B cell (primary cell): ENCODE measurements at regions not wholly inside any gene's neighbourhood (a gene's known extent, or its start where the extent isn't known, plus 50 kb on each side); places are given as distances from the start of the nearest gene placed in this dataset.

Experiments
- ATAC-seq: fragments of 200-7000 bp; cut with Tn5 transposase; one replicate; pipeline ENCODE4 v1.10.0; 2021; ENCODE audit warnings: low read depth, mild to moderate bottlenecking, moderate number of reproducible peaks, moderate library complexity
- CTCF ChIA-PET: fragments of 350-600 bp; sonication (Branson Sonifier 250); formaldehyde crosslinking; loops from one replicate; lab custom pipeline; 2021; ENCODE audit warnings: antibody characterized with exemption, inconsistent platforms; lab: Charles Lee
- POLR2A ChIA-PET: fragments of 350-600 bp; sonication (Branson Sonifier 250); formaldehyde crosslinking; loops from one replicate; lab custom pipeline; 2021; ENCODE audit warnings: antibody characterized with exemption; lab: Charles Lee
- DNase-seq: peaks from one replicate; pipeline ENCODE4 v3.0.0; 2013
- H2AFZ ChIP-seq: 2 replicates; pipeline ENCODE4 v1.6.1; 2012; ENCODE audit warnings: mild to moderate bottlenecking, low read depth, low read length; ENCODE audit not compliant: insufficient read depth, poor library complexity, severe bottlenecking
- H3K27ac ChIP-seq, 2 donors: 1 replicate in 1 of 2; 2 replicates in 1 of 2; pipeline ENCODE4 v1.5.1; 2012 to 2013; ENCODE audit warnings: low read length in 2 of 2, mild to moderate bottlenecking in 2 of 2, moderate library complexity in 1 of 2
- H3K27me3 ChIP-seq, 4 experiments: fragments of 200-600 bp in 1 of 4; sonication (generic) in 1 of 4; replicated peaks in 1 of 4; 1 replicate in 2 of 4; 2 replicates in 2 of 4; pipeline versions ENCODE4 v1.6.1 to v1.7.0; 2013 to 2016; ENCODE audit warnings: low read length in 3 of 4, mild to moderate bottlenecking in 2 of 4, mixed read lengths in 1 of 4, moderate library complexity in 1 of 4; ENCODE audit not compliant: insufficient read depth in 4 of 4, control insufficient read depth in 3 of 4; ENCODE audit errors: control extremely low read depth in 1 of 4
- H3K36me3 ChIP-seq, 2 experiments: replicated peaks in 1 of 2; 1 replicate in 1 of 2; 2 replicates in 1 of 2; pipeline versions ENCODE4 v1.6.1 to v1.7.1; 2013; ENCODE audit warnings: low read length in 1 of 2; ENCODE audit not compliant: insufficient read depth in 2 of 2, control insufficient read depth in 1 of 2; ENCODE audit errors: control extremely low read depth in 1 of 2, extremely low read depth in 1 of 2
- H3K4me1 ChIP-seq, 2 donors: fragments of 200-600 bp in 1 of 2; sonication (generic) in 1 of 2; 1 replicate in 1 of 2; 2 replicates in 1 of 2; pipeline versions ENCODE4 v1.5.1 to v1.6.1; 2013 to 2017; ENCODE audit warnings: low read length in 2 of 2; ENCODE audit not compliant: control insufficient read depth in 2 of 2, insufficient read depth in 2 of 2
- H3K4me2 ChIP-seq: replicated peaks from 2 replicates; pipeline ENCODE3; 2012; ENCODE audit warnings: mild to moderate bottlenecking, low read depth, low read length; ENCODE audit not compliant: poor library complexity, severe bottlenecking
- H3K4me3 ChIP-seq, 5 experiments: fragments of 200-600 bp in 1 of 5; sonication (generic) in 1 of 5; 1 replicate in 3 of 5; 2 replicates in 2 of 5; pipeline versions ENCODE4 v1.5.1 to v1.7.0; 2011 to 2016; ENCODE audit warnings: low read length in 4 of 5, mild to moderate bottlenecking in 4 of 5, low read depth in 2 of 5, control low read depth in 1 of 5, moderate library complexity in 1 of 5; ENCODE audit not compliant: insufficient read depth in 1 of 5; ENCODE audit errors: control extremely low read depth in 1 of 5, extremely low read depth in 1 of 5
- H3K79me2 ChIP-seq: fragments of 200-600 bp; sonication (generic); one replicate; pipeline ENCODE4 v1.6.0; 2016; ENCODE audit warnings: low read length; ENCODE audit not compliant: control insufficient read depth, insufficient read depth
- H3K9ac ChIP-seq: fragments of 200-600 bp; sonication (generic); 2 replicates; pipeline ENCODE4 v1.6.1; 2017; ENCODE audit warnings: mild to moderate bottlenecking, low read length, moderate library complexity
- H3K9me3 ChIP-seq, 3 donors: one replicate each; pipeline versions ENCODE4 v1.6.1 to v1.7.1; 2013; ENCODE audit warnings: low read length in 2 of 3; ENCODE audit not compliant: control insufficient read depth in 2 of 3, insufficient read depth in 1 of 3; ENCODE audit errors: control extremely low read depth in 1 of 3
- H4K20me1 ChIP-seq: 2 replicates; pipeline ENCODE4 v1.6.0; 2012; ENCODE audit warnings: mild to moderate bottlenecking, low read length; ENCODE audit not compliant: insufficient read depth, control insufficient read depth, poor library complexity, severe bottlenecking
- H3K27ac Mint-ChIP-seq: one replicate; pipeline ENCODE4 v1.8.0; 2021; ENCODE audit warnings: mixed read lengths
- H3K27me3 Mint-ChIP-seq: one replicate; pipeline ENCODE4 v1.8.0; 2021; ENCODE audit warnings: mixed read lengths
- H3K4me1 Mint-ChIP-seq: one replicate; pipeline ENCODE4 v1.8.0; 2021; ENCODE audit warnings: mixed read lengths
- H3K4me3 Mint-ChIP-seq: one replicate; pipeline ENCODE4 v1.8.0; 2021; ENCODE audit warnings: mixed read lengths
- H3K9me3 Mint-ChIP-seq: one replicate; pipeline ENCODE4 v1.8.0; 2022; ENCODE audit warnings: mixed read lengths; ENCODE audit not compliant: insufficient read depth
- EZH2 ChIP-seq: IDR thresholded peaks from 2 replicates; pipeline ENCODE4 v1.6.1; 2012; ENCODE audit warnings: borderline replicate concordance, low read depth, mild to moderate bottlenecking, moderate library complexity, low read length; ENCODE audit not compliant: insufficient read depth, poor library complexity, severe bottlenecking
- WGBS: methylation state at CpG from one replicate; pipeline ENCODE4 v1.1.5; 2013; ENCODE audit warnings: missing lambda C conversion rate; ENCODE audit not compliant: insufficient coverage; 5-methylcytosine and 5-hydroxymethylcytosine counted together
- intact Hi-C: fragments of 100-400 bp; cut with micrococcal nuclease; formaldehyde crosslinking; loops from one replicate; pipeline ENCODE4 v1.10.0; 2022
- TF ChIP-seq, protein P1 (sequence below): fragments of 200-600 bp; IDR thresholded peaks from one replicate; pipeline ENCODE4 v1.8.0; 2022; ENCODE audit warnings: antibody characterized with exemption, mild to moderate bottlenecking

DNA sequence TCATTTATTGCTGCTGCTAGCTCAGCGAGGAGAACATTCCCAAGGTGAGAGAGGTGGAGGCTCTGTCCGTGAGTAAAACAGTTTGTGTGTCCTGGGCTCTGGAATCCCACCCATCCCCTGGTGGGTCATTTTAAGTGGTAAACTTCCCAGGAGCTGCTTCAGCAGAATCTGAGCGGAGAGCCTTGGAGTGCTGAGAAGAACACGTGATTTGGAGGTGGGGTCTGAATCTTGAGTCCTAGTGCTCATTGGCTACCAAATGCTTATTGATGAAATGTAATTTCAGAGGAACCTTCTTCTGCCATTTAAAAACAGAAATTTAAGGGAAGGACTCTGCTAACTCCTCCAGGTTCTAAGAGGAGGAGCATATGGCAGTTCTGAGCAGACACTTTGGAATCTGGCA lies 132.4 kb downstream of the CDH26 start:
- no peak overlapping the region for H3K27ac Mint-ChIP-seq
- Histone ChIP-seq H3K79me2 (no peaks in the 10 kb centered on the region), H3K4me3 (no peak overlapping the region), H3K9ac (no peak overlapping the region), H4K20me1 (no peaks in the 10 kb centered on the region), H3K27ac (no peak overlapping the region), H2AFZ (no peak overlapping the region), H3K4me2 (no peak overlapping the region), H3K4me1 (no peaks in the 10 kb centered on the region), H3K36me3 (no peaks in the 10 kb centered on the region), H3K27me3 (peaks cover 0 to 19% (median 2%) of the 10 kb centered on the region in 4 experiments), H3K9me3 (peaks cover 0 to 2% (median 0%) of the 10 kb centered on the region in 3 donors)
- no peaks in the 10 kb centered on the region for H3K4me1 Mint-ChIP-seq
- peaks cover 25% of the 10 kb centered on the region for H3K27me3 Mint-ChIP-seq
- intact Hi-C loops = no loop called here
- no peak overlapping the region for H3K4me3 Mint-ChIP-seq
- WGBS = 100% methylated on average over 3 of the region's 4 CpGs
- no peak for TF ChIP-seq EZH2
- TF ChIP-seq, protein P1, sequence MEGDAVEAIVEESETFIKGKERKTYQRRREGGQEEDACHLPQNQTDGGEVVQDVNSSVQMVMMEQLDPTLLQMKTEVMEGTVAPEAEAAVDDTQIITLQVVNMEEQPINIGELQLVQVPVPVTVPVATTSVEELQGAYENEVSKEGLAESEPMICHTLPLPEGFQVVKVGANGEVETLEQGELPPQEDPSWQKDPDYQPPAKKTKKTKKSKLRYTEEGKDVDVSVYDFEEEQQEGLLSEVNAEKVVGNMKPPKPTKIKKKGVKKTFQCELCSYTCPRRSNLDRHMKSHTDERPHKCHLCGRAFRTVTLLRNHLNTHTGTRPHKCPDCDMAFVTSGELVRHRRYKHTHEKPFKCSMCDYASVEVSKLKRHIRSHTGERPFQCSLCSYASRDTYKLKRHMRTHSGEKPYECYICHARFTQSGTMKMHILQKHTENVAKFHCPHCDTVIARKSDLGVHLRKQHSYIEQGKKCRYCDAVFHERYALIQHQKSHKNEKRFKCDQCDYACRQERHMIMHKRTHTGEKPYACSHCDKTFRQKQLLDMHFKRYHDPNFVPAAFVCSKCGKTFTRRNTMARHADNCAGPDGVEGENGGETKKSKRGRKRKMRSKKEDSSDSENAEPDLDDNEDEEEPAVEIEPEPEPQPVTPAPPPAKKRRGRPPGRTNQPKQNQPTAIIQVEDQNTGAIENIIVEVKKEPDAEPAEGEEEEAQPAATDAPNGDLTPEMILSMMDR = no peak
- no peaks in the 10 kb centered on the region for H3K9me3 Mint-ChIP-seq
- no peak for DNase-seq
- ATAC-seq = no peak
- CTCF ChIA-PET = no interaction called here
- POLR2A ChIA-PET = no interaction called here

- Histone ChIP-seq H2AFZ (no peak overlapping the region), H3K9me3 (peaks cover 0 to 3% (median 0%) of the 10 kb centered on the region in 3 donors), H3K4me2 (no peak overlapping the region), H3K27ac (no peak overlapping the region), H3K79me2 (no peaks in the 10 kb centered on the region), H3K27me3 (peaks cover 0 to 14% (median 2%) of the 10 kb centered on the region in 4 experiments), H3K36me3 (no peaks in the 10 kb centered on the region), H3K9ac (no peak overlapping the region), H4K20me1 (no peaks in the 10 kb centered on the region), H3K4me1 (no peaks in the 10 kb centered on the region), H3K4me3 (no peak overlapping the region)
- Mint-ChIP-seq H3K9me3 (no peaks in the 10 kb centered on the region), H3K4me1 (no peaks in the 10 kb centered on the region), H3K27me3 (peaks cover 21% of the 10 kb centered on the region), H3K27ac (no peak overlapping the region), H3K4me3 (no peak overlapping the region)
- TF ChIP-seq, protein P1 = no peak
- TF ChIP-seq EZH2 = no peak
- no peak for ATAC-seq
- POLR2A ChIA-PET = no interaction called here
- CTCF ChIA-PET = no interaction called here
- intact Hi-C loops = no loop called here
- 88% methylated on average over 2 of the region's 5 CpGs for WGBS
- DNase-seq = no peak
Observed at GRCh38 chr20:60091305-60091704, 133.1 kb downstream of the CDH26 start.
